ENCODE measurements at regions not wholly inside any gene's neighbourhood (a gene's known extent, or its start where the extent isn't known, plus 50 kb on each side); places are given as distances from the start of the nearest gene placed in this dataset.
"Not testable (repeated sequence)": the region's sequence is repeated elsewhere in the genome, so short reads cannot be mapped to it uniquely, and the experiment has no call there.

DNA sequence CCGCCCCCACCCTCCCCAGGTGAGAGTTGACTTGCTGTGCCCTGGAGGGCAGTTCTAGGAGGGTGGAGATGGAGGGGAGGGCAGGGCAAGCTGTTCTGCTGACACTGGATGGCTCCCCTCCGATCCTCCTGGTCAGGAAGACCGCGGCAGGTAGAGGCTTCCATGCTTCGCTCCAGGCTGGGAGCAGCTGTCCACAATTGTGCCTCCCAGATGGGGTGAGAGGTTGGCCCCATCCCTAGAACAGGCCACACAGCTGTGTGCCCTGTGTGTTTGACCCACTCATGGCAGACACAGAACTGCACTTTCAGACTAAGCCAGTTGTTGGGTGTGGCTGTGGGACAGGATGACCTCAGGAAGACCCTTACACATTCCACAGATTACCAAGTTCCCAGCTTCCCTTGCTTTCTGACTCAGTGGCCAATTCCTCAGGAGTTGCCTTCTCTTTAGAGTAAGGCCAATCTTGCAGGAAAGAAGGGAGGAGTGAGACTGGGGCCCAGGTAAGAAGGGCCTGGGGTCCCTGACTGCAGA, 72.1 kb upstream of the HSPA9 start:
- FAIRE-seq, result no peak

GRCh38 chr5:138646671-138647070, 71.5 kb upstream of the HSPA9 start:
- no peak for FAIRE-seq

DNA sequence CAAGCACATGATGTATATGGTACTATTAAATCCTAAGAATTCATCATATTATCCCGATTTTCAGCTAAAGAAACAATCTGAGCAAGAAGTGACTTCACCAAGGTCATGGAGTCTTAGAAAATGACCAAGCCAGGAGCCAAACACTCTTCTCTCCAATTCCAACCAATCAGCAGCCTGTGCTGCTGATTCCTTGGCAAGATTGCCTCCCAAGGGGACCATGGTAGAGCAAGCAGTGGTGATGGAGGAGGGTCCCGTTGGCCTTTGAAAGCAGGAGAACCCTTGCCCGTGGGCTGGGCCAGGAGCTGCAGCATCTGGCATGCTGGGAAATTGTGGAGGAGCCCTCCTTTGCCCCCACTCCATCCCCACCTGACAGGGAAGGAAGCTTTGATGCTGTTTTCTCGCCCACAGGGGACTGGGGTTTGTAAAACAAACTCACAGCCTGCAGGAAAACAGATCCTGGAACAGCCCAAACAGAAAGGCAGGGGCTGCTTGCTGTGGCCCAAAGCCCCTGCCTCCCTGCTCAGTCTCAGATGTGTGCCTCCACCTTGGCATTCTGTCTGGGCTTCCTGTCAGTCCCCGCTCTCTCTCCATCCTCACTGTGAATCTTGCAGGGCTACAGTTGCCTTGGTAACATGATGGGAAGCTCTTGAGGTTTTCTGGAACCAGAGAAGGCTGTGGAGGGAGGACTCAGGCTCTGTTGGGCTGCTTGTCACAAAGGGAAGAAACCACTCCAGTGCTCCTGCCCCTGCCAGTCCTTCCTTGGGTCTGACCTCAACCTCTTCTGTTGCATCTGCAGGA, 70.8 kb upstream of the HSPA9 start:
- FAIRE-seq, result no peak

DNA sequence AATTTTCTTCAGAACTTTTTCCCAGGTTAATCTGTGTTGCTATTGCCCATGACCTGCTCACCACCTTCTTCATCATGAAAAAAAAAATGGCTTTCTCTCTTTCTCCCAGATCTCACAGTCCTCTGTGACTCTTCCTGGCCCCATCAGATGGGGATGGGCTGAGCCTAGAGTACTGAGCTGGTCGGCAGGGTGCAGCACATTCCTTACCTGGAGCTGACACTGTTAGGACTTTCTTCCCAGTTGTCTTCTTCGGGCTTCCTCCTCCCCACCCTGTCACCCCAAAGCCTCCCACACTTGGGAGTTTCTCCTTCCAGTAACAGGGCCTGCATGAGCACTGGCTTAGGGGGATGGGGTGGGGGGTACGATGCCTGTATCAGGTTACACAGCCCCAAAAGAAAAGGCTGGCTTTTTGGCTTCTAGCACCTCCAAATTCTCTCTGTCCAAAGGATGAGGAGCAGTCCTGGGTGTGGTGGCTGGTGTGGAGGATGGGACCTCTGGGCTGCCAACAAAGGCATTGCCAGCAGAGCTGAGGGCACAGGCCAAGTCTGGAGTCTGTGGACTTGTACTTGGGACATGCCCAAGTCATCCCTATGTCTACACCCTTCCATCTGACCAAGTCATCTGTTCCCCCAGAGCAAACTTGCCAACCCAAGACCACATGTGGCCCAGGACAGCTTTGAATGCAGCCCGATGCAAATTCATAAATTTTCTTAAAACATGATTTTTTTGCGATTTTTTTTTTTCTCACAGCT, 68.0 kb upstream of the HSPA9 start:
- FAIRE-seq, result no peak

GRCh38 chr5:138641547-138642298, 66.5 kb upstream of the HSPA9 start:
- FAIRE-seq, result no peak

- no peak for FAIRE-seq
Measured at GRCh38 chr5:138640646-138641254, 65.5 kb upstream of the HSPA9 start.

DNA sequence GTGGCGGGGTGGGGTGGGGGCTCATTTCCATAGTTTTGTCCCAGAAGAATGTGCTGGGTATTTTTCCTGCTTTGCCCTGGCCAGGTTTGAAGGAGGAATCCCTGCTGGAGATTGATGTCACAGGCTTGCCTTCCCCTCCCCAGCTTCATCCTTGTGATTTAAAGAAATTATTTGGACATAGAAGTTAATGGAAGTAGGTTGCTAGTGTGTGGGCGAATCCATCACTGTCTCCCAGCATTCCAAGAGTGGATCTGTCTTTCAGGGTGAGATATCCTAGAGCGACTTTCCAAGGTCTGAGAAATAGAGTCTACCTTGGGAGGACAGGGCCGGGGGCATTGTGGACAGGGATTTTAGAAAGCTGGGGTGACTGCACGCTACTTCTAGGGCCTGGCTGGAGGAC, 64.9 kb upstream of the HSPA9 start:
- FAIRE-seq, result no peak

- no peak for FAIRE-seq
Measured at GRCh38 chr5:138639326-138639725, 64.1 kb upstream of the HSPA9 start.

DNA sequence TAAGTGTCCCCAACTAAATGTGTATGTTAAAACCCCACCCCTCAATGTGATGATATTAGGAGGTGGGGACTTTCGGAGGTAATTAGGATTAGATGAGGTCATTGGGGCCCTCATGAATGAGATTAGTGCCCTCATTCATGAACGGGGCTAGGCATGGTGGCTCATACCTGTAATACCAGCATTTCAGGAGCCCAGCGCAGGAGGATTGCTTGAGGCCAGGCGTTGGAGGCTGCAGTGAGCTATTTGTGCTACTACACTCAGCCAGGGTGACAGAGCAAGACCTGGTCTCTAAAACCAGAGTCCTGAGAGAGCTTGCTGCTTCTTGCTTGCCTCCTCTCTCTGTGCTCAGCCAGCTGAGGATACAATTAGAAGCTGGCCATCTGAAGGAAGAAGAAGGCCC, 62.1 kb upstream of the HSPA9 start:
- FAIRE-seq, result no peak

DNA sequence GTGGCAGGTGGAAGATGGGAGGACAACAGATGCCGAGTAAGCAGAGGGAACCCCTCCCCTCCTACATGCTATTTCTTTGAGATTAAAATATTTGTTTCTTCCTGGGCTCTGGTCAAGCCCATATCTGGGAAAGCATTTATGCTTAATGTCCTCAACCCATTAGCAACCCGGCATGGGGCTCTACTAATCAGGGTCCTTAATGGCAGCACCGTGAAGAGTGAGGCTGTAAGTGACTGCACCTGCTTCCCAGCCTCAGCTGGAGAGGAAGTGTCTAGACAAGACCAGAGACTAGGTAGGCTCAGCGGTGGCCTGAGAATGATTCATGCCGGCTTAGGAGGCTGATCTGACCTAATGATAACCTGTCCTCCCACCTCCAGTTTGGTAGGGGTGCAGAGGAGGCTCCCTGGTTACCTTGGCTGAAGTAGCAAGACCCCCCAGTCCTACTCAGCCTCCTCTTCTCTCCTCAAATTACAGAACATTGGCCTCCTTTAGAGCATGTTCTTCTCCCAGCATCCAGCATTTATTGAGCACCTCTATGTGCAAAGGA, 61.3 kb upstream of the HSPA9 start:
- FAIRE-seq, result no peak

GRCh38 chr5:138635708-138636107, 60.5 kb upstream of the HSPA9 start:
- FAIRE-seq, result no peak

- FAIRE-seq, result no peak
Measured at GRCh38 chr5:138635265-138635664, 60.1 kb upstream of the HSPA9 start.

GRCh38 chr5:138634804-138635203, 59.6 kb upstream of the HSPA9 start:
- FAIRE-seq, result not testable (repeated sequence)

GRCh38 chr5:138632900-138633489, 57.8 kb upstream of the HSPA9 start:
- FAIRE-seq, result no peak

DNA sequence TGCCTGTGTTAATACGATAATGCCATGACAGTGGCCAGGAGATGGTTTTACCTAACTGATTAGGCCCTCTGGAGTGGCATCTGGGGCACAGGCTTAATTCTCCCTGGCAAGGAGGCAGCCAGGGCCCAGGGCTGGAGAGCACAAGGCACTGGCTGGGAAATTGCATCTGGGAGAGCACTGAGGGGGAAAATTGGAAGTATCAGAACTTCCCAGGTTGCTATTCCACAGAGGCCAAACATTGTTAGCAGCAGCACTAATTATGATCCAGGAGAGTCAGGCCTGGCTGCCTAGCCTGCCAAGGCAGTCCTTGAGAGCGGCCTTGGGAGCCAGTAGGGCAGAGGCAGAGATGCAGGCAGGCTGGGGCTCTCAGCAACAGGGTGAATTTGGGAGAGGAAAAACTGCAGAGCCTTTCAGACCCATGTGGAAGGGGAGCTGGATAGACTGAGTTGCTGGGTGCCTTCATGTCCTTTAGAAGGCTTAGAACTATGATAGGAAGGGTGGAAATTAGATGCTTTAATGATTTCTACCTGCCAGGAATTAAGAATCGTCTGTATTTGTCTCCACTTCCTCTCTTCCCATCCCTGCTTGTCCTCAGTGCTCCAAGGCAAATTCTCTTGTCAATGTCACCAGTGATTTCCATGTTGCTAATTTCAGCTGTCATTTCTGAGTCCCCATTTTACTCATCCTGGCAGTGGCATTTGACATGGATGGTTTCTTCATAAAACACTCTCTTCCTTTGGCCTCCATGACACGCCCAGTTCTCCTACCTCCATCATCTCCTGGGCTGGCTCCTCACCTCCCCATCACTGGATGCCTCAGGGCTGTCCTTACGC, 56.1 kb upstream of the HSPA9 start:
- FAIRE-seq, result no peak

- FAIRE-seq, result no peak
Measured at GRCh38 chr5:138629392-138629791, 54.2 kb upstream of the HSPA9 start.

- no peak for FAIRE-seq
Measured at GRCh38 chr5:138626333-138626944, 51.2 kb upstream of the HSPA9 start.

DNA sequence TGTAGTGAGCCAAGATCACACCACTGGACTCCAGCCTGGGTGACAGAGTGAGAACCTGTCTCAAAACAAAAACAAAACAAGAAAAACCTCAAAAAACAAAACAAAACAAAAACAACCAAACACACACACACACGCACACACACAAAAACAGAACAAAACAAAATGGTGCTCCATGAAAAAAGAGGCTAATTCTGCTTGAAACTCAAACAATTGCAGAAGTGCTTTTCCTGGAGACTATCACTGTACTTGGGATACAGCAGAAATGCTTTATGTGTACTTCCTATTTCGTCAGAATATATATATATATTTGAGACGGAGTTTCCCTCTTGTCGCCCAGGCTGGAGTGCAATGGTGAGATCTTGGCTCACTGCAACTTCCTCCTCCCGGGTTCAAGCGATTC, 49.9 kb upstream of the HSPA9 start:
- FAIRE-seq, result no peak

Measured in endometrium (tissue), 2 donors.